Parathyroid adenoma (tissue), 2 donors: ENCODE measurements at regions not wholly inside any gene's neighbourhood (a gene's known extent, or its start where the extent isn't known, plus 50 kb on each side); places are given as distances from the start of the nearest gene placed in this dataset.

ENCODE experiments used
- H2AFZ ChIP-seq: fragments of 300-600 bp; sonication (generic); one replicate; pipeline ENCODE4 v1.7.0; 2017; ENCODE audit warnings: antibody characterized with exemption, mild to moderate bottlenecking
- H3K27ac ChIP-seq: fragments of 300-600 bp; sonication (generic); one replicate; pipeline ENCODE4 v1.7.0; 2017
- H3K27me3 ChIP-seq: fragments of 300-600 bp; sonication (generic); one replicate; pipeline ENCODE4 v1.7.0; 2017; ENCODE audit warnings: low read length; ENCODE audit not compliant: control insufficient read depth, insufficient read depth
- H3K36me3 ChIP-seq: fragments of 300-600 bp; sonication (generic); one replicate; pipeline ENCODE4 v1.7.0; 2017; ENCODE audit warnings: low read length; ENCODE audit not compliant: control insufficient read depth, insufficient read depth
- H3K4me1 ChIP-seq: fragments of 300-600 bp; sonication (generic); one replicate; pipeline ENCODE4 v1.7.0; 2017; ENCODE audit warnings: control low read depth
- H3K4me2 ChIP-seq: fragments of 300-600 bp; sonication (generic); one replicate; pipeline ENCODE4 v1.7.0; 2017; ENCODE audit warnings: low read length
- H3K4me3 ChIP-seq: fragments of 300-600 bp; sonication (generic); one replicate; pipeline ENCODE4 v1.7.0; 2017; ENCODE audit warnings: low read depth, low read length
- H3K79me2 ChIP-seq: fragments of 300-600 bp; sonication (generic); one replicate; pipeline ENCODE4 v1.7.0; 2017; ENCODE audit warnings: control low read depth
- H3K9ac ChIP-seq: fragments of 300-600 bp; sonication (generic); one replicate; pipeline ENCODE4 v1.7.0; 2017; ENCODE audit warnings: mild to moderate bottlenecking
- H3K9me3 ChIP-seq: fragments of 300-600 bp; sonication (generic); one replicate; pipeline ENCODE4 v1.7.0; 2017; ENCODE audit warnings: low read length; ENCODE audit not compliant: control insufficient read depth
- TF ChIP-seq, protein P1 (sequence below): fragments of 300-600 bp; sonication (generic); IDR thresholded peaks from one replicate; pipeline ENCODE4 v1.7.0; 2017; ENCODE audit warnings: antibody characterized with exemption, mild to moderate bottlenecking
- donor health status: primary hyperparathyroidism.

DNA sequence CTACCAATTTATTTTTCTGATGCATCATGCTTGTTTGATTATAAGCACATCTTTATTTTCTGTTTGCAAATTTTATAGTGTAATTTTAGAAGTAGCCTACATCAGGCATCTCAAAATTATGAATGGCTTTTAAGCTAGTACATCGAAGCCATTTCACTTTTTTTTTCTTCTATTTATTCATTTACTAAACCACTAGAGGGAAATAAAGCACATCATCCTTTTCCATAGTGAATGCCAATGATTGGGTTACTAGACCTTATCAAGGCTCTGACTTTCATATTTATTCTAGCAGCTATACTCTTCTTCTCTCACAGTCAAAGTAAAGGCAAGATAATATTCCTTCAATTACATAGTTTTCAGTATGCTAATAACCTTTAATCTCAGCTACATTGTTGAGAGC is 736.4 kb upstream of the LRFN5 start:
- Histone ChIP-seq H3K79me2 (no peaks in the 10 kb centered on the region), H3K9ac (no peak overlapping the region), H3K4me2 (no peak overlapping the region), H3K4me3 (no peak overlapping the region), H2AFZ (no peak overlapping the region), H3K4me1 (no peaks in the 10 kb centered on the region), H3K36me3 (no peaks in the 10 kb centered on the region), H3K27ac (no peak overlapping the region), H3K27me3 (no peaks in the 10 kb centered on the region), H3K9me3 (no peaks in the 10 kb centered on the region)
- TF ChIP-seq, protein P1, sequence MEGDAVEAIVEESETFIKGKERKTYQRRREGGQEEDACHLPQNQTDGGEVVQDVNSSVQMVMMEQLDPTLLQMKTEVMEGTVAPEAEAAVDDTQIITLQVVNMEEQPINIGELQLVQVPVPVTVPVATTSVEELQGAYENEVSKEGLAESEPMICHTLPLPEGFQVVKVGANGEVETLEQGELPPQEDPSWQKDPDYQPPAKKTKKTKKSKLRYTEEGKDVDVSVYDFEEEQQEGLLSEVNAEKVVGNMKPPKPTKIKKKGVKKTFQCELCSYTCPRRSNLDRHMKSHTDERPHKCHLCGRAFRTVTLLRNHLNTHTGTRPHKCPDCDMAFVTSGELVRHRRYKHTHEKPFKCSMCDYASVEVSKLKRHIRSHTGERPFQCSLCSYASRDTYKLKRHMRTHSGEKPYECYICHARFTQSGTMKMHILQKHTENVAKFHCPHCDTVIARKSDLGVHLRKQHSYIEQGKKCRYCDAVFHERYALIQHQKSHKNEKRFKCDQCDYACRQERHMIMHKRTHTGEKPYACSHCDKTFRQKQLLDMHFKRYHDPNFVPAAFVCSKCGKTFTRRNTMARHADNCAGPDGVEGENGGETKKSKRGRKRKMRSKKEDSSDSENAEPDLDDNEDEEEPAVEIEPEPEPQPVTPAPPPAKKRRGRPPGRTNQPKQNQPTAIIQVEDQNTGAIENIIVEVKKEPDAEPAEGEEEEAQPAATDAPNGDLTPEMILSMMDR: no peak

DNA sequence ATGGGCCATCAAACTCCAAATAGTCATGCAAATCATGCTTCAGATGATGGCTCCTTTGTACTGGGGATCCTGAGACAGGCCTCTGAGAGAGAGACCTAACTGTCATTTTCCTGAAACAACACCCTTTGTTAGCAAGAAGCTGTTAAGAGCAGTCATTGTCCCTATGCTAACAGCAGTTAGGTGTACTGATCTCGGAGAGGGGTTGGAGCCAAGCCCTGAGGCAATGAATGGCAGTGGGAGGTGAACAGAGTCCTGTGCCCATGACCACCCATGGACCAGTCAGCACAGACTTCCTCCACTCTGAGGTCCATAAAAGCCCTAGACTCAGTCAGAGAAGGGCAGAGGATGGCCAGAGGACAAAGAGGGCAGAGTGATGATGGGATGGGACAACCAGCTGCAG is 747.6 kb upstream of the LRFN5 start:
- no peak overlapping the region for H3K4me2 ChIP-seq
- no peaks in the 10 kb centered on the region for H3K4me1 ChIP-seq
- H3K9me3 ChIP-seq: no peaks in the 10 kb centered on the region
- no peak overlapping the region for H2AFZ ChIP-seq
- no peak overlapping the region for H3K27ac ChIP-seq
- H3K36me3 ChIP-seq: no peaks in the 10 kb centered on the region
- no peak overlapping the region for H3K4me3 ChIP-seq
- H3K27me3 ChIP-seq: no peaks in the 10 kb centered on the region
- TF ChIP-seq, protein P1: no peak
- no peak overlapping the region for H3K9ac ChIP-seq
- no peaks in the 10 kb centered on the region for H3K79me2 ChIP-seq

DNA sequence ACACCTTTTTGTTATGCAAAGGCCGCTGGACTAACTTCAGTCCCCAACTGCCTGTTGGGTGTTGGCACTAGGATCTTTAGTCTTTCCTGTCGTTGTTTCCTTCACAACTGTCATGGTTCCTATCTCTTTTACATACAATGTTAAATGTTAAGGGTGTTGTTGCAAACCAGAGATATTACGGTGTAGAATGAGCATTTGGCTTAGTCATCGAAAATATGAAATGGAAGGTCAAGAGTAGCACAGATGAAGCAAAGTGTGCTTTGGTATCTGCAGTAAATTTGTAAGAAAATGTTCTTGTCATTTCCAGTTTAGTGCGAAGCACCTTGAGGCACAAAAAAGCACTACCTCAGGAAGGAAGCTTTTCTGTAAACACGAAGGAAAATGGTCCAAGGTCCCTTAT is 751.3 kb upstream of the LRFN5 start:
- Histone ChIP-seq H3K9me3 (no peaks in the 10 kb centered on the region), H3K9ac (no peak overlapping the region), H3K27ac (no peak overlapping the region), H3K27me3 (no peaks in the 10 kb centered on the region), H3K36me3 (no peaks in the 10 kb centered on the region), H3K79me2 (no peaks in the 10 kb centered on the region), H3K4me3 (no peak overlapping the region), H3K4me2 (no peak overlapping the region), H3K4me1 (no peaks in the 10 kb centered on the region), H2AFZ (no peak overlapping the region)
- TF ChIP-seq, protein P1: no peak

DNA sequence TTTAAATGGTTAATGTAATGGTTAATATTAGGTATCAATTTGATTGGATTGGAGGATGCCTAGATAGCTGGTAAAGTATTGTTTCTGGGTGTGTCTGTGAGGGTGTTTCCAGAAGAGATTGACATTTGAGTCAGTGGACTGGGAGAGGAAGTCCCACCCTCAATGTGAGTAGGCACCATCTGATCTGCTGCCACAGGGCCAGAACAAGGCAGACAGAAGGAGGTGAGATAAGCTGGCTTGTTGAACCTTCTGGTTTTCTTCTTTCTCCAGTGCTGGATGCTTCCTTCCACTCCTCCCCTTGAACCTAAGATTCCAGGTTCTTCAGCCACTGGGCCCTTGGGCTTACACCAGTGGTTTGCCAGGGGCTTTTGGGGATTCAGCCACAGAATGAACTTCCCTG is 756.5 kb upstream of the LRFN5 start:
- H2AFZ ChIP-seq: no peak overlapping the region
- no peaks in the 10 kb centered on the region for H3K36me3 ChIP-seq
- no peaks in the 10 kb centered on the region for H3K79me2 ChIP-seq
- no peaks in the 10 kb centered on the region for H3K4me1 ChIP-seq
- no peaks in the 10 kb centered on the region for H3K27me3 ChIP-seq
- H3K27ac ChIP-seq: no peak overlapping the region
- H3K9ac ChIP-seq: no peak overlapping the region
- H3K4me3 ChIP-seq: no peak overlapping the region
- no peak overlapping the region for H3K4me2 ChIP-seq
- H3K9me3 ChIP-seq: no peaks in the 10 kb centered on the region
- TF ChIP-seq, protein P1: no peak

DNA sequence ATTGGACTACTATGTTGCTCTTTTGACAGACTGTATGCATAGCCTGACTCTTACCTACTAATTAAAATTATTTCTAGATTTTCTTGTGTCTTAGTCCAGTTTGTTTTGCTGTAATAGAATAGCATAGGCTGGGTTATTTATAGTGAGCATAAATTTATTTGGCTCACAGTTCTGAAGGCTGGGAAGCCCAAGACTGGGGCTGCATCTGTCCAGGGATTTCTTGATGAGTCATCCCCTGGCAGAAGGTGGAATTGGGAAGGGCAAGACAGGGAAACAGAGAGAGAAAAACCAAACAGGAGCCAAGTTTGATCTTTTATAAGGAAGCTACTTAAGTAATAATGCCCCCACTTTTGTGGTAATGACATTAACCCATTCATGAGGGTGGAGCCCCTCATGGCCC is 759.2 kb upstream of the LRFN5 start:
- Histone ChIP-seq H3K36me3 (no peaks in the 10 kb centered on the region), H3K4me2 (no peak overlapping the region), H3K4me3 (no peak overlapping the region), H3K9ac (no peak overlapping the region), H3K4me1 (no peaks in the 10 kb centered on the region), H3K27ac (no peak overlapping the region), H3K27me3 (no peaks in the 10 kb centered on the region), H3K9me3 (no peaks in the 10 kb centered on the region), H3K79me2 (no peaks in the 10 kb centered on the region), H2AFZ (no peak overlapping the region)
- TF ChIP-seq, protein P1: no peak
